ENCODE measurements at regions not wholly inside any gene's neighbourhood (a gene's known extent, or its start where the extent isn't known, plus 50 kb on each side); places are given as distances from the start of the nearest gene placed in this dataset.

GRCh38 chr4:66164869-66165268 lies 494.6 kb upstream of the EPHA5 start:
- no peak overlapping the region for H2AFZ ChIP-seq (ENCODE audit: low read depth, low read length)
- H3K4me1 ChIP-seq (ENCODE audit: control insufficient read depth, extremely low read depth, insufficient read depth, low read length) = no peaks in the 10 kb centered on the region
- H3K79me2 ChIP-seq (ENCODE audit: control insufficient read depth, insufficient read depth, low read length) = no peaks in the 10 kb centered on the region
- dilution Hi-C loops (cut with MboI; ENCODE audit: extremely low pct_ligation_motif_present, low sequenced_read_pairs) = no loop called here
- no peaks in the 10 kb centered on the region for H3K36me3 ChIP-seq (ENCODE audit: control insufficient read depth in 2 of 2, extremely low read depth in 1 of 2, insufficient read depth in 2 of 2, low read length in 2 of 2)
- no peak overlapping the region for H3K4me3 ChIP-seq (replicated peaks in 1 of 3; ENCODE audit: insufficient read depth in 1 of 3, low read depth in 1 of 3, low read length in 3 of 3)
- ChIA-PET POLR2A (no interaction called here), CTCF (interaction anchor here (1.4 kb wide), 1 partner anchor 1157 kb away, joined by 3 read pairs; no protein-coding TSS in a partner anchor)
- intact Hi-C loops (cut with micrococcal nuclease) = loop anchor here (10.0 kb wide), 2 partner anchors 1080 to 1380 kb away; no protein-coding TSS in a partner anchor
- H3K4me2 ChIP-seq (ENCODE audit: insufficient read depth, low read length) = no peak overlapping the region
- no peak for TF ChIP-seq POLR2AphosphoS5 (IDR thresholded peaks at IDR 0.05; ENCODE audit: insufficient read depth, low read depth, low read length)
- TF ChIP-seq EZH2 (IDR thresholded peaks at IDR 0.05; ENCODE audit: borderline replicate concordance, low read depth, low read length, severe bottlenecking) = no peak
- TF ChIP-seq FOS (IDR thresholded peaks at IDR 0.05; ENCODE audit: borderline replicate concordance, insufficient read depth, low read length) = no peak
- no peak for TF ChIP-seq MAX (IDR thresholded peaks at IDR 0.05; ENCODE audit: insufficient read depth, insufficient read length)
- TF ChIP-seq POLR2A (IDR thresholded peaks at IDR 0.05; ENCODE audit: low read depth, low read length) = no peak
- TF ChIP-seq JUN (IDR thresholded peaks at IDR 0.05; ENCODE audit: borderline replicate concordance, insufficient read depth, insufficient read length, low read depth) = no peak
- TF ChIP-seq GATA2 (IDR thresholded peaks at IDR 0.05; ENCODE audit: insufficient read depth, insufficient read length, low read depth, low read length) = no peak
- TF ChIP-seq CTCF (IDR thresholded peaks at IDR 0.05; ENCODE audit: extremely low read depth in 1 of 2, insufficient read depth in 1 of 2, low read depth in 1 of 2, low read length in 2 of 2) = no peak
- no peak for TF ChIP-seq MYC (IDR thresholded peaks at IDR 0.05; ENCODE audit: low read depth, low read length)
- H3K9me3 ChIP-seq (replicated peaks; ENCODE audit: control insufficient read depth, insufficient read depth, low read length) = no peaks in the 10 kb centered on the region
- BruUV-seq (replicated peaks) = no TSS peak
- H3K27ac ChIP-seq (ENCODE audit: insufficient read depth, low read depth, low read length) = no peak overlapping the region
- no peaks in the 10 kb centered on the region for H3K9me1 ChIP-seq (replicated peaks; ENCODE audit: control insufficient read depth, extremely low read depth, insufficient read depth, low read length)
- no peak overlapping the region for H3K9ac ChIP-seq (replicated peaks; ENCODE audit: extremely low read depth, insufficient read depth, low read length)
- no peak for FAIRE-seq
- H3K27me3 ChIP-seq (ENCODE audit: control insufficient read depth in 2 of 2, insufficient read depth in 2 of 2, low read length in 2 of 2) = peaks cover 0 to 2% of the 10 kb centered on the region in 2 experiments
- DNase-seq (ENCODE audit: low read depth, low spot score) = no peak
- H4K20me1 ChIP-seq (replicated peaks; ENCODE audit: control insufficient read depth, extremely low read depth, insufficient read depth, low read length) = no peaks in the 10 kb centered on the region

All from endothelial cell of umbilical vein (primary cell).